GM23338 (cell line): ENCODE measurements at regions not wholly inside any gene's neighbourhood (a gene's known extent, or its start where the extent isn't known, plus 50 kb on each side); places are given as distances from the start of the nearest gene placed in this dataset.

Experiments
- ATAC-seq: fragments of 200-7000 bp; cut with Tn5 transposase; 3 replicates; pipeline ENCODE4 v1.9.1; 2020
- DNase-seq: peaks from one replicate; pipeline ENCODE4 v3.0.0-alpha.2; 2015; ENCODE audit warnings: low spot score
- H2AFZ ChIP-seq: fragments of 200-600 bp; sonication (generic); 2 replicates; pipeline ENCODE4 v1.8.0; 2016; ENCODE audit warnings: antibody characterized with exemption, mild to moderate bottlenecking, moderate library complexity
- H3F3A ChIP-seq: fragments of 200-600 bp; sonication (generic); replicated peaks from 2 replicates; pipeline ENCODE4 v1.8.0; 2017; ENCODE audit warnings: antibody characterized with exemption, mixed run types, low read depth
- H3K27ac ChIP-seq: fragments of 200-600 bp; sonication (generic); 2 replicates; pipeline ENCODE4 v1.6.1; 2016; ENCODE audit warnings: low read depth
- H3K27me3 ChIP-seq: fragments of 200-600 bp; sonication (generic); 2 replicates; pipeline ENCODE4 v1.8.0; 2016; ENCODE audit warnings: mild to moderate bottlenecking, mixed run types, moderate library complexity; ENCODE audit not compliant: insufficient read depth
- H3K36me3 ChIP-seq: fragments of 200-600 bp; sonication (generic); 2 replicates; pipeline ENCODE4 v1.8.0; 2016; ENCODE audit warnings: mild to moderate bottlenecking; ENCODE audit not compliant: insufficient read depth
- H3K4me1 ChIP-seq: fragments of 200-600 bp; sonication (generic); 2 replicates; pipeline ENCODE4 v1.8.0; 2016; ENCODE audit warnings: mild to moderate bottlenecking, moderate library complexity; ENCODE audit not compliant: insufficient read depth
- H3K4me2 ChIP-seq: fragments of 200-600 bp; sonication (generic); 2 replicates; pipeline ENCODE4 v1.7.1; 2017; ENCODE audit warnings: mixed run types
- H3K4me3 ChIP-seq: fragments of 200-600 bp; sonication (generic); 2 replicates; pipeline ENCODE4 v1.6.1; 2016; ENCODE audit warnings: mixed run types
- H3K79me2 ChIP-seq: fragments of 200-600 bp; sonication (generic); replicated peaks from 2 replicates; pipeline ENCODE4 v1.8.0; 2017; ENCODE audit warnings: mild to moderate bottlenecking; ENCODE audit not compliant: insufficient read depth
- H3K9me2 ChIP-seq: fragments of 200-600 bp; sonication (generic); 2 replicates; pipeline ENCODE4 v1.8.0; 2017; ENCODE audit not compliant: insufficient read depth
- H4K20me1 ChIP-seq: fragments of 200-600 bp; sonication (generic); replicated peaks from 2 replicates; pipeline ENCODE4 v1.8.0; 2017; ENCODE audit warnings: mild to moderate bottlenecking; ENCODE audit not compliant: insufficient read depth
- H3K27ac Mint-ChIP-seq: 2 replicates; pipeline ENCODE4 v1.8.0; 2020; ENCODE audit warnings: inconsistent platforms, mild to moderate bottlenecking, moderate library complexity, mixed read lengths
- H3K27me3 Mint-ChIP-seq: 3 replicates; pipeline ENCODE4 v1.8.0; 2022; ENCODE audit warnings: low read depth, mild to moderate bottlenecking, moderate library complexity, mixed read lengths, inconsistent platforms; ENCODE audit not compliant: insufficient read depth, poor library complexity
- H3K36me3 Mint-ChIP-seq: 3 replicates; pipeline ENCODE4 v1.8.0; 2021; ENCODE audit warnings: low read depth, mild to moderate bottlenecking, inconsistent platforms, moderate library complexity, mixed read lengths
- H3K4me1 Mint-ChIP-seq: 3 replicates; pipeline ENCODE4 v1.8.0; 2020; ENCODE audit warnings: mild to moderate bottlenecking, inconsistent platforms, mixed read lengths
- H3K4me3 Mint-ChIP-seq: 3 replicates; pipeline ENCODE4 v1.8.0; 2021; ENCODE audit warnings: moderate library complexity, mild to moderate bottlenecking, inconsistent platforms, mixed read lengths
- H3K9me3 Mint-ChIP-seq: 3 replicates; pipeline ENCODE4 v1.8.0; 2020; ENCODE audit warnings: moderate library complexity, mild to moderate bottlenecking, inconsistent platforms, mixed read lengths
- CREB1 ChIP-seq: fragments of 250-450 bp; sonication (Bioruptor Pico); IDR thresholded peaks from 2 replicates; pipeline ENCODE4 v1.5.0; 2020; ENCODE audit warnings: low read depth, mild to moderate bottlenecking, moderate library complexity
- EZH2 ChIP-seq: fragments of 200-600 bp; sonication (generic); IDR thresholded peaks from one replicate; pipeline ENCODE4 v1.8.0; 2017; ENCODE audit warnings: antibody characterized with exemption, mild to moderate bottlenecking, low read depth; ENCODE audit not compliant: unreplicated experiment
- EZH2phosphoT487 ChIP-seq: fragments of 200-600 bp; sonication (generic); IDR thresholded peaks from one replicate; pipeline ENCODE4 v1.8.1; 2018; ENCODE audit warnings: antibody characterized with exemption; ENCODE audit not compliant: unreplicated experiment
- JUNB ChIP-seq: IDR thresholded peaks from one replicate; pipeline ENCODE4 v1.6.1; 2016; ENCODE audit warnings: antibody characterized with exemption; ENCODE audit not compliant: unreplicated experiment
- NANOG ChIP-seq: IDR thresholded peaks from 2 replicates; pipeline ENCODE4 v1.6.1; 2016; ENCODE audit warnings: antibody characterized with exemption, borderline replicate concordance
- POLR2AphosphoS5 ChIP-seq: IDR thresholded peaks from 2 replicates; pipeline ENCODE4 v1.6.1; 2016; ENCODE audit warnings: antibody characterized with exemption, low read depth
- STAT1 ChIP-seq: IDR thresholded peaks from one replicate; pipeline ENCODE4 v1.6.1; 2016; ENCODE audit warnings: antibody characterized with exemption; ENCODE audit not compliant: unreplicated experiment
- ZNF114 ChIP-seq: fragments of 250-450 bp; sonication (Bioruptor Pico); IDR thresholded peaks from 2 replicates; pipeline ENCODE4 v1.5.0; 2020; ENCODE audit warnings: mild to moderate bottlenecking, moderate library complexity
- ZNF331 ChIP-seq: fragments of 250-450 bp; sonication (Bioruptor Pico); IDR thresholded peaks from 2 replicates; pipeline ENCODE4 v1.5.0; 2020; ENCODE audit warnings: low read depth, mild to moderate bottlenecking, moderate library complexity
- TF ChIP-seq, protein P1 (sequence below): IDR thresholded peaks from 2 replicates; pipeline ENCODE4 v1.6.1; 2016; ENCODE audit warnings: antibody characterized with exemption
- TF ChIP-seq, protein P2 (sequence below): IDR thresholded peaks from one replicate; pipeline ENCODE4 v1.6.1; 2018; ENCODE audit warnings: antibody characterized with exemption; ENCODE audit not compliant: unreplicated experiment
- TF ChIP-seq, protein P3 (sequence below), 2 experiments: fragments of 200-600 bp in 1 of 2; sonication (generic) in 1 of 2; conservative IDR thresholded peaks; 2 replicates each; pipeline versions ENCODE4 v1.5.1 to v1.6.1; 2016 to 2017; ENCODE audit warnings: antibody characterized with exemption in 2 of 2, low read depth in 2 of 2, mild to moderate bottlenecking in 2 of 2, moderate library complexity in 1 of 2
- TF ChIP-seq, protein P4 (sequence below): fragments of 250-450 bp; sonication (Bioruptor Pico); IDR thresholded peaks from 2 replicates; pipeline ENCODE4 v1.5.0; 2020; ENCODE audit warnings: mild to moderate bottlenecking, moderate library complexity

DNA sequence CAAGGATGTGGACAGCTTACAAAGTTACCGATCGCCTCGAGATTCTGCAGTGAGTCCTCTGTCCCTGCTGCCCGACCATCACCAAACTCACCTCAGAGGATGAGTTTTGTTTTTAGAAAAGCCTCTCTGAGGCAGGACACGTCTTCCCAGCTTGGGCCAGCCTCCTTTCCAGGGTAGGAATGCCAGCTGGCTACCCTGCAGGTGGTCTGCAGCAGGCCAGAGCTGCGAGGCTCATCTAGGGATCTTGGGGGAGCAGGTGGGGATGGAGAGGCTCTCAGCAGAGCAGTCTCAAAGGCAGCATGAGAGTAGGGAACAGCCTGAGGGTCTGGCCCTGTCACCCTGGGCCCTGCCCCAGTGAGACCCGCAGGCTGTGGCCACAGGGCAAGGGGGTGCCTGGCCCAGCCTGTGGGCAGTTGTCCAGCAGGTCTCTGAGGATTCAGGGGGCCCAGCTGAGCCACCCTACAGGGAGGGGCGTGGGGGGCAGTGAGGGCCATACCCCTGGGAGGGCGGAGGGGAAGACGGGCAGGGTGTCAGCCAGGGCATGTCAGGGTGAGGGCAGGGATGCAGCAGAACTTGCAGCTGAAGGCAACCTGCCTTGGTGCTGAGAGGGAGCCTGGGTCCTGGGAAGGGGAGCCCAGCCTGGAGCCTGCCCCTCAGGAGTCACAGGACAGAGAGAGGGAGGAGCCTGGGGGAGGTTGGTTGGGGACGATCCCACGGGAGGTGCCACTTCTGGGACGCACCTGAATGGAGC, 57.3 kb upstream of the TPM4 start:
- H3K36me3 ChIP-seq, result no peaks in the 10 kb centered on the region
- TF ChIP-seq, protein P1, sequence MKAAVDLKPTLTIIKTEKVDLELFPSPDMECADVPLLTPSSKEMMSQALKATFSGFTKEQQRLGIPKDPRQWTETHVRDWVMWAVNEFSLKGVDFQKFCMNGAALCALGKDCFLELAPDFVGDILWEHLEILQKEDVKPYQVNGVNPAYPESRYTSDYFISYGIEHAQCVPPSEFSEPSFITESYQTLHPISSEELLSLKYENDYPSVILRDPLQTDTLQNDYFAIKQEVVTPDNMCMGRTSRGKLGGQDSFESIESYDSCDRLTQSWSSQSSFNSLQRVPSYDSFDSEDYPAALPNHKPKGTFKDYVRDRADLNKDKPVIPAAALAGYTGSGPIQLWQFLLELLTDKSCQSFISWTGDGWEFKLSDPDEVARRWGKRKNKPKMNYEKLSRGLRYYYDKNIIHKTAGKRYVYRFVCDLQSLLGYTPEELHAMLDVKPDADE, result no peak
- TF ChIP-seq CREB1 (CRISPR knock-in tag), result no peak
- TF ChIP-seq EZH2, result no peak
- TF ChIP-seq, protein P2, sequence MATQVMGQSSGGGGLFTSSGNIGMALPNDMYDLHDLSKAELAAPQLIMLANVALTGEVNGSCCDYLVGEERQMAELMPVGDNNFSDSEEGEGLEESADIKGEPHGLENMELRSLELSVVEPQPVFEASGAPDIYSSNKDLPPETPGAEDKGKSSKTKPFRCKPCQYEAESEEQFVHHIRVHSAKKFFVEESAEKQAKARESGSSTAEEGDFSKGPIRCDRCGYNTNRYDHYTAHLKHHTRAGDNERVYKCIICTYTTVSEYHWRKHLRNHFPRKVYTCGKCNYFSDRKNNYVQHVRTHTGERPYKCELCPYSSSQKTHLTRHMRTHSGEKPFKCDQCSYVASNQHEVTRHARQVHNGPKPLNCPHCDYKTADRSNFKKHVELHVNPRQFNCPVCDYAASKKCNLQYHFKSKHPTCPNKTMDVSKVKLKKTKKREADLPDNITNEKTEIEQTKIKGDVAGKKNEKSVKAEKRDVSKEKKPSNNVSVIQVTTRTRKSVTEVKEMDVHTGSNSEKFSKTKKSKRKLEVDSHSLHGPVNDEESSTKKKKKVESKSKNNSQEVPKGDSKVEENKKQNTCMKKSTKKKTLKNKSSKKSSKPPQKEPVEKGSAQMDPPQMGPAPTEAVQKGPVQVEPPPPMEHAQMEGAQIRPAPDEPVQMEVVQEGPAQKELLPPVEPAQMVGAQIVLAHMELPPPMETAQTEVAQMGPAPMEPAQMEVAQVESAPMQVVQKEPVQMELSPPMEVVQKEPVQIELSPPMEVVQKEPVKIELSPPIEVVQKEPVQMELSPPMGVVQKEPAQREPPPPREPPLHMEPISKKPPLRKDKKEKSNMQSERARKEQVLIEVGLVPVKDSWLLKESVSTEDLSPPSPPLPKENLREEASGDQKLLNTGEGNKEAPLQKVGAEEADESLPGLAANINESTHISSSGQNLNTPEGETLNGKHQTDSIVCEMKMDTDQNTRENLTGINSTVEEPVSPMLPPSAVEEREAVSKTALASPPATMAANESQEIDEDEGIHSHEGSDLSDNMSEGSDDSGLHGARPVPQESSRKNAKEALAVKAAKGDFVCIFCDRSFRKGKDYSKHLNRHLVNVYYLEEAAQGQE, result no peak
- TF ChIP-seq, protein P3, sequence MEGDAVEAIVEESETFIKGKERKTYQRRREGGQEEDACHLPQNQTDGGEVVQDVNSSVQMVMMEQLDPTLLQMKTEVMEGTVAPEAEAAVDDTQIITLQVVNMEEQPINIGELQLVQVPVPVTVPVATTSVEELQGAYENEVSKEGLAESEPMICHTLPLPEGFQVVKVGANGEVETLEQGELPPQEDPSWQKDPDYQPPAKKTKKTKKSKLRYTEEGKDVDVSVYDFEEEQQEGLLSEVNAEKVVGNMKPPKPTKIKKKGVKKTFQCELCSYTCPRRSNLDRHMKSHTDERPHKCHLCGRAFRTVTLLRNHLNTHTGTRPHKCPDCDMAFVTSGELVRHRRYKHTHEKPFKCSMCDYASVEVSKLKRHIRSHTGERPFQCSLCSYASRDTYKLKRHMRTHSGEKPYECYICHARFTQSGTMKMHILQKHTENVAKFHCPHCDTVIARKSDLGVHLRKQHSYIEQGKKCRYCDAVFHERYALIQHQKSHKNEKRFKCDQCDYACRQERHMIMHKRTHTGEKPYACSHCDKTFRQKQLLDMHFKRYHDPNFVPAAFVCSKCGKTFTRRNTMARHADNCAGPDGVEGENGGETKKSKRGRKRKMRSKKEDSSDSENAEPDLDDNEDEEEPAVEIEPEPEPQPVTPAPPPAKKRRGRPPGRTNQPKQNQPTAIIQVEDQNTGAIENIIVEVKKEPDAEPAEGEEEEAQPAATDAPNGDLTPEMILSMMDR (conservative IDR thresholded peaks at IDR 0.05; ENCODE audit: low read depth in 2 of 2), result no peak
- no peak for TF ChIP-seq JUNB
- no peak for TF ChIP-seq ZNF331 (CRISPR knock-in tag)
- no peak for TF ChIP-seq STAT1
- TF ChIP-seq, protein P4, sequence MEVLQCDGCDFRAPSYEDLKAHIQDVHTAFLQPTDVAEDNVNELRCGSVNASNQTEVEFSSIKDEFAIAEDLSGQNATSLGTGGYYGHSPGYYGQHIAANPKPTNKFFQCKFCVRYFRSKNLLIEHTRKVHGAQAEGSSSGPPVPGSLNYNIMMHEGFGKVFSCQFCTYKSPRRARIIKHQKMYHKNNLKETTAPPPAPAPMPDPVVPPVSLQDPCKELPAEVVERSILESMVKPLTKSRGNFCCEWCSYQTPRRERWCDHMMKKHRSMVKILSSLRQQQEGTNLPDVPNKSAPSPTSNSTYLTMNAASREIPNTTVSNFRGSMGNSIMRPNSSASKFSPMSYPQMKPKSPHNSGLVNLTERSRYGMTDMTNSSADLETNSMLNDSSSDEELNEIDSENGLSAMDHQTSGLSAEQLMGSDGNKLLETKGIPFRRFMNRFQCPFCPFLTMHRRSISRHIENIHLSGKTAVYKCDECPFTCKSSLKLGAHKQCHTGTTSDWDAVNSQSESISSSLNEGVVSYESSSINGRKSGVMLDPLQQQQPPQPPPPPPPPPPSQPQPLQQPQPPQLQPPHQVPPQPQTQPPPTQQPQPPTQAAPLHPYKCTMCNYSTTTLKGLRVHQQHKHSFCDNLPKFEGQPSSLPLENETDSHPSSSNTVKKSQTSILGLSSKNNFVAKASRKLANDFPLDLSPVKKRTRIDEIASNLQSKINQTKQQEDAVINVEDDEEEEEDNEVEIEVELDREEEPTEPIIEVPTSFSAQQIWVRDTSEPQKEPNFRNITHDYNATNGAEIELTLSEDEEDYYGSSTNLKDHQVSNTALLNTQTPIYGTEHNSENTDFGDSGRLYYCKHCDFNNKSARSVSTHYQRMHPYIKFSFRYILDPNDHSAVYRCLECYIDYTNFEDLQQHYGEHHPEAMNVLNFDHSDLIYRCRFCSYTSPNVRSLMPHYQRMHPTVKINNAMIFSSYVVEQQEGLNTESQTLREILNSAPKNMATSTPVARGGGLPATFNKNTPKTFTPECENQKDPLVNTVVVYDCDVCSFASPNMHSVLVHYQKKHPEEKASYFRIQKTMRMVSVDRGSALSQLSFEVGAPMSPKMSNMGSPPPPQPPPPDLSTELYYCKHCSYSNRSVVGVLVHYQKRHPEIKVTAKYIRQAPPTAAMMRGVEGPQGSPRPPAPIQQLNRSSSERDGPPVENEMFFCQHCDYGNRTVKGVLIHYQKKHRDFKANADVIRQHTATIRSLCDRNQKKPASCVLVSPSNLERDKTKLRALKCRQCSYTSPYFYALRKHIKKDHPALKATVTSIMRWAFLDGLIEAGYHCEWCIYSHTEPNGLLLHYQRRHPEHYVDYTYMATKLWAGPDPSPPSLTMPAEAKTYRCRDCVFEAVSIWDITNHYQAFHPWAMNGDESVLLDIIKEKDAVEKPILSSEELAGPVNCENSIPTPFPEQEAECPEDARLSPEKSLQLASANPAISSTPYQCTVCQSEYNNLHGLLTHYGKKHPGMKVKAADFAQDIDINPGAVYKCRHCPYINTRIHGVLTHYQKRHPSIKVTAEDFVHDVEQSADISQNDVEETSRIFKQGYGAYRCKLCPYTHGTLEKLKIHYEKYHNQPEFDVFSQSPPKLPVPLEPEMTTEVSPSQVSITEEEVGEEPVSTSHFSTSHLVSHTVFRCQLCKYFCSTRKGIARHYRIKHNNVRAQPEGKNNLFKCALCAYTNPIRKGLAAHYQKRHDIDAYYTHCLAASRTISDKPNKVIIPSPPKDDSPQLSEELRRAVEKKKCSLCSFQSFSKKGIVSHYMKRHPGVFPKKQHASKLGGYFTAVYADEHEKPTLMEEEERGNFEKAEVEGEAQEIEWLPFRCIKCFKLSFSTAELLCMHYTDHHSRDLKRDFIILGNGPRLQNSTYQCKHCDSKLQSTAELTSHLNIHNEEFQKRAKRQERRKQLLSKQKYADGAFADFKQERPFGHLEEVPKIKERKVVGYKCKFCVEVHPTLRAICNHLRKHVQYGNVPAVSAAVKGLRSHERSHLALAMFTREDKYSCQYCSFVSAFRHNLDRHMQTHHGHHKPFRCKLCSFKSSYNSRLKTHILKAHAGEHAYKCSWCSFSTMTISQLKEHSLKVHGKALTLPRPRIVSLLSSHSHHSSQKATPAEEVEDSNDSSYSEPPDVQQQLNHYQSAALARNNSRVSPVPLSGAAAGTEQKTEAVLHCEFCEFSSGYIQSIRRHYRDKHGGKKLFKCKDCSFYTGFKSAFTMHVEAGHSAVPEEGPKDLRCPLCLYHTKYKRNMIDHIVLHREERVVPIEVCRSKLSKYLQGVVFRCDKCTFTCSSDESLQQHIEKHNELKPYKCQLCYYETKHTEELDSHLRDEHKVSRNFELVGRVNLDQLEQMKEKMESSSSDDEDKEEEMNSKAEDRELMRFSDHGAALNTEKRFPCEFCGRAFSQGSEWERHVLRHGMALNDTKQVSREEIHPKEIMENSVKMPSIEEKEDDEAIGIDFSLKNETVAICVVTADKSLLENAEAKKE (CRISPR knock-in tag), result no peak
- TF ChIP-seq NANOG, result no peak
- TF ChIP-seq ZNF114 (CRISPR knock-in tag), result no peak
- TF ChIP-seq EZH2phosphoT487, result no peak
- no peak for TF ChIP-seq POLR2AphosphoS5
- H3K27me3 ChIP-seq, result no peaks in the 10 kb centered on the region
- H3K27ac Mint-ChIP-seq, result no peak overlapping the region
- H3K4me1 Mint-ChIP-seq, result no peaks in the 10 kb centered on the region
- DNase-seq (no peak), ATAC-seq (no peak)
- H3K36me3 Mint-ChIP-seq, result peaks cover 41% of the 10 kb centered on the region
- H4K20me1 ChIP-seq, result no peaks in the 10 kb centered on the region
- no peak overlapping the region for H3K4me3 Mint-ChIP-seq
- H3K9me3 Mint-ChIP-seq, result peaks cover 93% of the 10 kb centered on the region
- no peak overlapping the region for H3K4me2 ChIP-seq
- H3K79me2 ChIP-seq, result no peaks in the 10 kb centered on the region
- H2AFZ ChIP-seq, result no peak overlapping the region
- peaks cover 12% of the 10 kb centered on the region for H3K27me3 Mint-ChIP-seq
- H3K9me2 ChIP-seq, result no peaks in the 10 kb centered on the region
- no peak overlapping the region for H3K4me3 ChIP-seq
- no peak overlapping the region for H3K27ac ChIP-seq
- H3F3A ChIP-seq, result no peaks in the 10 kb centered on the region
- no peaks in the 10 kb centered on the region for H3K4me1 ChIP-seq
